ENCODE measurements at regions not wholly inside any gene's neighbourhood (a gene's known extent, or its start where the extent isn't known, plus 50 kb on each side); places are given as distances from the start of the nearest gene placed in this dataset.
"Not testable (repeated sequence)": the region's sequence is repeated elsewhere in the genome, so short reads cannot be mapped to it uniquely, and the experiment has no call there.

DNA sequence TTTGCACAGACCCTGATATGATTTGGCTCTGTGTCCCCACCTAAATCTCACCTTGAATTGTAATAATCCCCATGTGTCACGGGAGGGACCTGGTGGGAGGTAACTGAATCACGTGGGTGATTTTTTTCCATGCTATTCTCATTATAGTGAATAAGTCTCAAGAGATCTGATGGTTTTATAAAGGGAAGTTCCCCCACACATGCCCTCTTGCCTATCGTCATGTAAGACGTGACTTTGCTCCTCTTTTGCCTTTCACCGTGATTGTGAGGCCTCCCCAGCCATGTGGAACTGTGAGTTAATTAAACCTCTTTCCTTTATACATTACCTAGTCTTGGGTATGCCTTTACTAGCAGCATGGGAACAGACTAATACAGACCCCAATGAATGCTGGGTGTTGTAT, 347.4 kb downstream of the TUSC7 start:
- TF ChIP-seq, protein P1, sequence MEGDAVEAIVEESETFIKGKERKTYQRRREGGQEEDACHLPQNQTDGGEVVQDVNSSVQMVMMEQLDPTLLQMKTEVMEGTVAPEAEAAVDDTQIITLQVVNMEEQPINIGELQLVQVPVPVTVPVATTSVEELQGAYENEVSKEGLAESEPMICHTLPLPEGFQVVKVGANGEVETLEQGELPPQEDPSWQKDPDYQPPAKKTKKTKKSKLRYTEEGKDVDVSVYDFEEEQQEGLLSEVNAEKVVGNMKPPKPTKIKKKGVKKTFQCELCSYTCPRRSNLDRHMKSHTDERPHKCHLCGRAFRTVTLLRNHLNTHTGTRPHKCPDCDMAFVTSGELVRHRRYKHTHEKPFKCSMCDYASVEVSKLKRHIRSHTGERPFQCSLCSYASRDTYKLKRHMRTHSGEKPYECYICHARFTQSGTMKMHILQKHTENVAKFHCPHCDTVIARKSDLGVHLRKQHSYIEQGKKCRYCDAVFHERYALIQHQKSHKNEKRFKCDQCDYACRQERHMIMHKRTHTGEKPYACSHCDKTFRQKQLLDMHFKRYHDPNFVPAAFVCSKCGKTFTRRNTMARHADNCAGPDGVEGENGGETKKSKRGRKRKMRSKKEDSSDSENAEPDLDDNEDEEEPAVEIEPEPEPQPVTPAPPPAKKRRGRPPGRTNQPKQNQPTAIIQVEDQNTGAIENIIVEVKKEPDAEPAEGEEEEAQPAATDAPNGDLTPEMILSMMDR (IDR thresholded peaks at IDR 0.05; ENCODE audit: insufficient read depth, low read depth, low read length): not testable (repeated sequence)
- not testable (repeated sequence) for TF ChIP-seq EZH2 (IDR thresholded peaks at IDR 0.05; ENCODE audit: insufficient read depth, low read length)

Data from astrocyte (in vitro differentiated cells and primary cell).